IPS-18a (cell line): ENCODE measurements at regions not wholly inside any gene's neighbourhood (a gene's known extent, or its start where the extent isn't known, plus 50 kb on each side); places are given as distances from the start of the nearest gene placed in this dataset.

Experiments
- H3K27ac ChIP-seq: one replicate; pipeline ENCODE4 v1.5.1; 2013; ENCODE audit warnings: low read length
- H3K27me3 ChIP-seq: one replicate; pipeline ENCODE4 v1.6.1; 2013; ENCODE audit warnings: mild to moderate bottlenecking, low read length; ENCODE audit not compliant: control insufficient read depth, insufficient read depth
- H3K36me3 ChIP-seq: one replicate; pipeline ENCODE4 v1.6.1; 2013; ENCODE audit warnings: low read depth, low read length; ENCODE audit not compliant: control insufficient read depth
- H3K4me1 ChIP-seq: one replicate; pipeline ENCODE4 v1.6.1; 2013; ENCODE audit warnings: low read depth, low read length; ENCODE audit not compliant: control insufficient read depth
- H3K4me3 ChIP-seq: one replicate; pipeline ENCODE4 v1.5.1; 2013; ENCODE audit warnings: low read length
- H3K9ac ChIP-seq: one replicate; pipeline ENCODE4 v1.6.1; 2013; ENCODE audit warnings: mild to moderate bottlenecking, low read length, moderate library complexity
- H3K9me3 ChIP-seq: one replicate; pipeline ENCODE4 v1.6.1; 2013; ENCODE audit warnings: low read depth, low read length; ENCODE audit not compliant: control insufficient read depth

DNA sequence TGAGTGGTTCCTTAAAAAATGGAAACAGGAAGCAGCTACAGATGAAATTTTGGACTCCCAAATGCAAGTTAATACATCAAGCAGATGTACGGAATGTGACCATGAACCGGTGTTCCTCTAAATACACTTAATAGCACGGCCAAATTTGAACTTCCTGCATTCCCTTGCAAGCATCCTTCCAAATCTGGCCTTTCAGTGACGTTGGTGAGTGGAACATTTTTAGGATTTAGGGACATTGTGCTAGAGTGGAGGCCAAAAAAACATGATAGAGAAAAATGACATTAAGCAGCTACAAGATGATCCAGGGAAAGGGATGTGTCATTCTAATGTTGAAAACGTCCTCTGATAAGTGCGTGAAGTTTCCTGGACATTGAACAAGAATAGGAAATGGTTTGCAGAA, 62.1 kb downstream of the CTAGE1 start:
- no peaks in the 10 kb centered on the region for H3K36me3 ChIP-seq
- no peak overlapping the region for H3K9ac ChIP-seq
- H3K27me3 ChIP-seq: peaks cover 46% of the 10 kb centered on the region
- no peak overlapping the region for H3K27ac ChIP-seq
- H3K9me3 ChIP-seq: no peaks in the 10 kb centered on the region
- H3K4me3 ChIP-seq: no peak overlapping the region
- no peaks in the 10 kb centered on the region for H3K4me1 ChIP-seq

DNA sequence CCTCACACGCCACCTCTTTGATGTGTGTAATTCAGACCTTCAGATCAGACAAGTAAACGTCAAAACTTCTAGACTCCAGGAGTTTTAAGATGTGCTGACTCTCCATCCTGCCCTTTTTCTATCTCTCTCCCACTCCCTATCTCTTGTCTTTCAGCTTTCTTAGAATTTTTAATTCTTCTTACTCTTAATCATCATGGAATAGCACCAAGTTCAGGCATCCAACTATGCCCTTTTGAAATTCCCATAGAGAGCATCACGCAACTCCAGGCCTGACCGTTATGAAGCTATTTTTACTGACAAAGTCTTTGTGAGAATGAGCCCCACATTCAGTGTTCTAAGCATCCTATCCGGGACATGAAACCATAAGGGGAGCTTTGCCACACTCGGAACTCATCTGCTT, 62.6 kb downstream of the CTAGE1 start:
- Histone ChIP-seq H3K27ac (no peak overlapping the region), H3K4me1 (no peaks in the 10 kb centered on the region), H3K27me3 (peaks cover 52% of the 10 kb centered on the region), H3K36me3 (no peaks in the 10 kb centered on the region), H3K4me3 (no peak overlapping the region), H3K9me3 (no peaks in the 10 kb centered on the region), H3K9ac (no peak overlapping the region)

- Histone ChIP-seq H3K9ac (no peak overlapping the region), H3K4me1 (peaks cover 18% of the 10 kb centered on the region), H3K27me3 (peaks cover 97% of the 10 kb centered on the region)
Observed at GRCh38 chr18:22349966-22350365, 67.7 kb downstream of the CTAGE1 start.

DNA sequence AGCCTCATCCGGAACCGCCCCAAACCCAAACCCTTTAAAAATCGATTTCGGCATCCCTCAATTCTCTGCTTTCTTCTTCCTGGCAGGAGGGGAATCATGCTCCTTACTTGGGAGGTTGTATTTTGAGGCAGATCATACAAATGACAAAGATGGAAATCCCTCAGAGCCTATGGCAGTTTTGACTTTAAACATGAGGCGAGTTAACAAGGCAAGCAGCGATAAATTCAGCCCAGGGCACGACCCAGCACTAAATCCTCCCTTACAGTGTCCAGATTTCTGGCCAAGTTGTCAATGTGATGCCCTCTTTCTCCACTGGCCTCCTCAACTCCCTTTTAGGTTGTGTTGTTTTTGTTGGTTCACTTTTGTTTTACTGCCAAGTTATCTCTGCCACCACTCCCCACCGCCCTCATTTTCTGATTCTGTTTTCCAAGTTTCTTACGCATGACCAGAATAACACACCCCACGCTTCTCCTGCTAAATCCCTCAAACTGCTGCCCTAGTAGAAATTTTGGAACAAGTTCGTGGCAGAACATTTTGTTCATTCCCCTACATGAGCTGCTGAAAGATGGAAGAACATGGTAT, 68.3 kb downstream of the CTAGE1 start:
- no peak overlapping the region for H3K27ac ChIP-seq
- H3K4me3 ChIP-seq: peak overlapping the region; percentile 12
- H3K36me3 ChIP-seq: no peaks in the 10 kb centered on the region
- peaks cover 18% of the 10 kb centered on the region for H3K4me1 ChIP-seq
- no peaks in the 10 kb centered on the region for H3K9me3 ChIP-seq
- no peak overlapping the region for H3K9ac ChIP-seq
- H3K27me3 ChIP-seq: peaks cover 97% of the 10 kb centered on the region

More at GRCh38 chr18:22349966-22350365, 67.7 kb downstream of the CTAGE1 start:
- Histone ChIP-seq H3K36me3 (no peaks in the 10 kb centered on the region), H3K27ac (no peak overlapping the region), H3K9me3 (no peaks in the 10 kb centered on the region), H3K4me3 (no peak overlapping the region)

- Histone ChIP-seq H3K36me3 (no peaks in the 10 kb centered on the region), H3K27me3 (peaks cover 99% of the 10 kb centered on the region), H3K9ac (no peak overlapping the region), H3K9me3 (no peaks in the 10 kb centered on the region), H3K27ac (no peak overlapping the region), H3K4me3 (peak overlapping the region; percentile 52), H3K4me1 (peaks cover 18% of the 10 kb centered on the region)
Observed at GRCh38 chr18:22348521-22349316, 69.0 kb downstream of the CTAGE1 start.

GRCh38 chr18:22347606-22348511, 69.9 kb downstream of the CTAGE1 start:
- Histone ChIP-seq H3K4me1 (peaks cover 18% of the 10 kb centered on the region), H3K9ac (no peak overlapping the region), H3K4me3 (peak overlapping the region; percentile 50), H3K27me3 (peaks cover 99% of the 10 kb centered on the region), H3K27ac (no peak overlapping the region), H3K9me3 (no peaks in the 10 kb centered on the region), H3K36me3 (no peaks in the 10 kb centered on the region)

DNA sequence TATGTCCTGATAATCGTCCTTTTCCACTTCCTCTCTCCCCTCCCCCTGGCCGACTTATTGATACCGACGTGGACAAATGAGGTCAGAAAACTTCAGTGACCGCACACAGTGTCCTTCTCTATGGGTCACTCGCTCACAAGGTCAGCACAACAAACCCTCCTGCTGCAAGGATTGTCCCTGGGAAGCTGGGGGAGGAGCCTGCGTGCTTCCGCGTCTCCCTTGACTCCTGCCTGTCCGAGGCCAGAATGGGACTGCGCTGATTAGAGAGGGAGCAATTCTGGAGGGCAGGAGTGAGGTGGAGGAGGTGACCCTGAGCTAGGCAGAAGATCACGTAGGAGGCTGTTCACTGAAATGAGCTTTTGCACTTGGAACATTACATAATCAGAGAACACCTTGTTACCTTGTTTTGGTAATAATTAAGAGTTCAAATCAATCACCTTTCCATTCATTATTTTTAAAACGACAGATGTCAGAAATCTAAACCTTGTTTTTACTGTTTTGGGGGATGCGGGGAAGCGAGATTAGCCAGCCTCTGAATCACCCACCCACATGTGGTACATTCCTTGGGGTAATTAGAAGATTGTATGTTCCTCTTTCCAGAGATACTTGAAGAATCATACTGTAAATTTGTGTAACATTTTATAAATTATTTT, 70.6 kb downstream of the CTAGE1 start:
- no peaks in the 10 kb centered on the region for H3K9me3 ChIP-seq
- peaks cover 91% of the 10 kb centered on the region for H3K27me3 ChIP-seq
- H3K27ac ChIP-seq: no peak overlapping the region
- peaks cover 18% of the 10 kb centered on the region for H3K4me1 ChIP-seq
- no peak overlapping the region for H3K9ac ChIP-seq
- no peak overlapping the region for H3K4me3 ChIP-seq
- no peaks in the 10 kb centered on the region for H3K36me3 ChIP-seq

GRCh38 chr18:22346401-22346952, 71.2 kb downstream of the CTAGE1 start:
- no peaks in the 10 kb centered on the region for H3K36me3 ChIP-seq
- H3K27me3 ChIP-seq: peaks cover 85% of the 10 kb centered on the region
- no peak overlapping the region for H3K9ac ChIP-seq
- H3K27ac ChIP-seq: no peak overlapping the region
- H3K4me1 ChIP-seq: peaks cover 18% of the 10 kb centered on the region
- no peak overlapping the region for H3K4me3 ChIP-seq
- no peaks in the 10 kb centered on the region for H3K9me3 ChIP-seq

- peaks cover 79% of the 10 kb centered on the region for H3K27me3 ChIP-seq
- no peaks in the 10 kb centered on the region for H3K9me3 ChIP-seq
- H3K4me1 ChIP-seq: peaks cover 18% of the 10 kb centered on the region
- no peak overlapping the region for H3K27ac ChIP-seq
- no peak overlapping the region for H3K9ac ChIP-seq
- no peak overlapping the region for H3K4me3 ChIP-seq
- H3K36me3 ChIP-seq: no peaks in the 10 kb centered on the region
Observed at GRCh38 chr18:22345718-22346117, 72.0 kb downstream of the CTAGE1 start.

- Histone ChIP-seq H3K9me3 (no peaks in the 10 kb centered on the region), H3K27me3 (peaks cover 72% of the 10 kb centered on the region), H3K4me1 (peaks cover 18% of the 10 kb centered on the region), H3K36me3 (no peaks in the 10 kb centered on the region), H3K9ac (no peak overlapping the region), H3K27ac (no peak overlapping the region), H3K4me3 (no peak overlapping the region)
Observed at GRCh38 chr18:22344908-22345670, 72.6 kb downstream of the CTAGE1 start.
